ACC112 (cell line): ENCODE measurements at regions not wholly inside any gene's neighbourhood (a gene's known extent, or its start where the extent isn't known, plus 50 kb on each side); places are given as distances from the start of the nearest gene placed in this dataset.

ENCODE experiments used
- H2AFZ ChIP-seq: fragments of 200-600 bp; sonication (generic); one replicate; pipeline ENCODE4 v1.6.0; 2017; ENCODE audit warnings: antibody characterized with exemption, low read length; ENCODE audit not compliant: unreplicated experiment
- H3K27ac ChIP-seq: fragments of 200-600 bp; sonication (generic); 2 replicates; pipeline ENCODE4 v1.5.1; 2014; ENCODE audit warnings: low read depth, mild to moderate bottlenecking, antibody characterized with exemption, low read length, moderate library complexity
- H3K27me3 ChIP-seq: fragments of 200-600 bp; sonication (generic); 2 replicates; pipeline ENCODE4 v1.6.1; 2014; ENCODE audit warnings: mild to moderate bottlenecking, antibody characterized with exemption, low read length, moderate library complexity, mixed read lengths; ENCODE audit not compliant: insufficient read depth
- H3K36me3 ChIP-seq: fragments of 200-600 bp; sonication (generic); 2 replicates; pipeline ENCODE4 v1.6.1; 2016; ENCODE audit warnings: mild to moderate bottlenecking, antibody characterized with exemption, low read length, moderate library complexity, mixed read lengths; ENCODE audit not compliant: insufficient read depth
- H3K4me1 ChIP-seq: fragments of 200-600 bp; sonication (generic); one replicate; pipeline ENCODE4 v1.6.1; 2016; ENCODE audit warnings: low read length, mixed read lengths; ENCODE audit not compliant: insufficient read depth, unreplicated experiment, control insufficient read depth
- H3K4me3 ChIP-seq: fragments of 200-600 bp; sonication (generic); 2 replicates; pipeline ENCODE4 v1.5.1; 2014; ENCODE audit warnings: mild to moderate bottlenecking, low read depth, low read length
- H3K79me2 ChIP-seq: fragments of 200-600 bp; sonication (generic); one replicate; pipeline ENCODE4 v1.6.0; 2016; ENCODE audit warnings: low read length; ENCODE audit not compliant: control insufficient read depth, unreplicated experiment, insufficient read depth

GRCh38 chr4:14640476-14640875 lies 361.8 kb upstream of the CPEB2 start:
- Histone ChIP-seq H3K4me3 (no peak overlapping the region), H3K36me3 (no peaks in the 10 kb centered on the region), H3K27ac (no peak overlapping the region), H3K27me3 (no peaks in the 10 kb centered on the region), H3K79me2 (no peaks in the 10 kb centered on the region), H3K4me1 (peaks cover 16% of the 10 kb centered on the region), H2AFZ (no peak overlapping the region)

- Histone ChIP-seq H2AFZ (no peak overlapping the region), H3K4me3 (no peak overlapping the region), H3K36me3 (no peaks in the 10 kb centered on the region), H3K27ac (no peak overlapping the region), H3K4me1 (peaks cover 11% of the 10 kb centered on the region), H3K79me2 (no peaks in the 10 kb centered on the region), H3K27me3 (no peaks in the 10 kb centered on the region)
Observed at GRCh38 chr4:14641871-14642270, 360.4 kb upstream of the CPEB2 start.

GRCh38 chr4:14644580-14645282 lies 357.6 kb upstream of the CPEB2 start:
- Histone ChIP-seq H3K27ac (no peak overlapping the region), H3K27me3 (no peaks in the 10 kb centered on the region), H3K36me3 (no peaks in the 10 kb centered on the region), H2AFZ (no peak overlapping the region), H3K4me3 (no peak overlapping the region), H3K4me1 (peaks cover 5% of the 10 kb centered on the region), H3K79me2 (no peaks in the 10 kb centered on the region)

- H3K4me3 ChIP-seq, result no peak overlapping the region
Observed at GRCh38 chr4:14646831-14647230, 355.4 kb upstream of the CPEB2 start.

GRCh38 chr4:14650127-14650526 lies 352.2 kb upstream of the CPEB2 start:
- Histone ChIP-seq H3K36me3 (no peaks in the 10 kb centered on the region), H3K27ac (no peak overlapping the region), H3K79me2 (no peaks in the 10 kb centered on the region), H3K27me3 (peaks cover 3% of the 10 kb centered on the region; the same call in 1 of the 2 replicates), H3K4me1 (no peaks in the 10 kb centered on the region), H3K4me3 (no peak overlapping the region), H2AFZ (no peak overlapping the region)

More at GRCh38 chr4:14646831-14647230, 355.4 kb upstream of the CPEB2 start:
- Histone ChIP-seq H3K4me1 (no peaks in the 10 kb centered on the region), H2AFZ (no peak overlapping the region), H3K36me3 (no peaks in the 10 kb centered on the region), H3K27me3 (no peaks in the 10 kb centered on the region), H3K79me2 (no peaks in the 10 kb centered on the region), H3K27ac (no peak overlapping the region)

GRCh38 chr4:14652522-14652921 lies 349.8 kb upstream of the CPEB2 start:
- Histone ChIP-seq H3K36me3 (no peaks in the 10 kb centered on the region), H3K4me1 (no peaks in the 10 kb centered on the region), H3K27ac (no peak overlapping the region), H3K4me3 (no peak overlapping the region), H2AFZ (no peak overlapping the region), H3K27me3 (peaks cover 5% of the 10 kb centered on the region; the same call in 1 of the 2 replicates), H3K79me2 (no peaks in the 10 kb centered on the region)

GRCh38 chr4:14653338-14653737 lies 348.9 kb upstream of the CPEB2 start:
- Histone ChIP-seq H3K79me2 (no peaks in the 10 kb centered on the region), H3K27me3 (peaks cover 5% of the 10 kb centered on the region; the same call in 1 of the 2 replicates), H3K4me1 (no peaks in the 10 kb centered on the region), H2AFZ (no peak overlapping the region), H3K36me3 (no peaks in the 10 kb centered on the region), H3K4me3 (no peak overlapping the region), H3K27ac (no peak overlapping the region)

GRCh38 chr4:14659286-14659685 lies 343.0 kb upstream of the CPEB2 start:
- Histone ChIP-seq H3K79me2 (no peaks in the 10 kb centered on the region), H2AFZ (no peak overlapping the region), H3K27me3 (peaks cover 2% of the 10 kb centered on the region; the same call in 1 of the 2 replicates), H3K4me1 (no peaks in the 10 kb centered on the region), H3K4me3 (no peak overlapping the region), H3K36me3 (no peaks in the 10 kb centered on the region), H3K27ac (no peak overlapping the region)

- Histone ChIP-seq H3K27ac (no peak overlapping the region), H3K4me3 (no peak overlapping the region), H3K27me3 (no peaks in the 10 kb centered on the region), H3K36me3 (no peaks in the 10 kb centered on the region), H3K79me2 (no peaks in the 10 kb centered on the region), H2AFZ (no peak overlapping the region), H3K4me1 (peaks cover 7% of the 10 kb centered on the region)
Observed at GRCh38 chr4:14667624-14668151, 334.6 kb upstream of the CPEB2 start.

GRCh38 chr4:14668296-14668695 lies 334.0 kb upstream of the CPEB2 start:
- Histone ChIP-seq H3K27ac (no peak overlapping the region), H2AFZ (no peak overlapping the region), H3K27me3 (no peaks in the 10 kb centered on the region), H3K4me3 (no peak overlapping the region), H3K4me1 (peaks cover 7% of the 10 kb centered on the region), H3K79me2 (no peaks in the 10 kb centered on the region), H3K36me3 (no peaks in the 10 kb centered on the region)

GRCh38 chr4:14669371-14669770 lies 332.9 kb upstream of the CPEB2 start:
- Histone ChIP-seq H2AFZ (no peak overlapping the region), H3K27ac (no peak overlapping the region), H3K4me3 (no peak overlapping the region), H3K27me3 (no peaks in the 10 kb centered on the region), H3K4me1 (peaks cover 7% of the 10 kb centered on the region), H3K36me3 (no peaks in the 10 kb centered on the region), H3K79me2 (no peaks in the 10 kb centered on the region)
